Prostate gland (tissue), 2 donors: ENCODE measurements at regions not wholly inside any gene's neighbourhood (a gene's known extent, or its start where the extent isn't known, plus 50 kb on each side); places are given as distances from the start of the nearest gene placed in this dataset.

Experiments
- POLR2A ChIP-seq: fragments of 450-650 bp; IDR thresholded peaks from one replicate; pipeline ENCODE4 v1.6.1; 2016; ENCODE audit warnings: antibody characterized with exemption, mild to moderate bottlenecking
- TF ChIP-seq, protein P1 (sequence below), 4 experiments: fragments of 200-600 bp in 2 of 4; fragments of 450-650 bp in 2 of 4; sonication (generic) in 2 of 4; IDR thresholded peaks; 1 replicate in 3 of 4; 2 replicates in 1 of 4; pipeline ENCODE4 v1.5.1; 2016 to 2019; ENCODE audit warnings: antibody characterized with exemption in 4 of 4, mild to moderate bottlenecking in 2 of 4, moderate library complexity in 2 of 4

- TF ChIP-seq, protein P1, sequence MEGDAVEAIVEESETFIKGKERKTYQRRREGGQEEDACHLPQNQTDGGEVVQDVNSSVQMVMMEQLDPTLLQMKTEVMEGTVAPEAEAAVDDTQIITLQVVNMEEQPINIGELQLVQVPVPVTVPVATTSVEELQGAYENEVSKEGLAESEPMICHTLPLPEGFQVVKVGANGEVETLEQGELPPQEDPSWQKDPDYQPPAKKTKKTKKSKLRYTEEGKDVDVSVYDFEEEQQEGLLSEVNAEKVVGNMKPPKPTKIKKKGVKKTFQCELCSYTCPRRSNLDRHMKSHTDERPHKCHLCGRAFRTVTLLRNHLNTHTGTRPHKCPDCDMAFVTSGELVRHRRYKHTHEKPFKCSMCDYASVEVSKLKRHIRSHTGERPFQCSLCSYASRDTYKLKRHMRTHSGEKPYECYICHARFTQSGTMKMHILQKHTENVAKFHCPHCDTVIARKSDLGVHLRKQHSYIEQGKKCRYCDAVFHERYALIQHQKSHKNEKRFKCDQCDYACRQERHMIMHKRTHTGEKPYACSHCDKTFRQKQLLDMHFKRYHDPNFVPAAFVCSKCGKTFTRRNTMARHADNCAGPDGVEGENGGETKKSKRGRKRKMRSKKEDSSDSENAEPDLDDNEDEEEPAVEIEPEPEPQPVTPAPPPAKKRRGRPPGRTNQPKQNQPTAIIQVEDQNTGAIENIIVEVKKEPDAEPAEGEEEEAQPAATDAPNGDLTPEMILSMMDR (IDR thresholded peaks at IDR 0.05) = no peak
- TF ChIP-seq POLR2A = no peak
These were observed 179.9 kb downstream of the FASLG start for GRCh38 chr1:172838680-172839313.
